Sigmoid colon (tissue), 6 donors: ENCODE measurements at regions not wholly inside any gene's neighbourhood (a gene's known extent, or its start where the extent isn't known, plus 50 kb on each side); places are given as distances from the start of the nearest gene placed in this dataset.

Experiments used
- DNase-seq: peaks from one replicate; pipeline ENCODE4 v3.0.0-alpha.2; 2019
- H3K27ac ChIP-seq, 4 donors: fragments of 200-600 bp; sonication (generic); one replicate each; pipeline ENCODE4 v1.5.1; 2016 to 2019; ENCODE audit warnings: mild to moderate bottlenecking in 1 of 4
- H3K27me3 ChIP-seq, 3 donors: fragments of 200-600 bp; sonication (generic); one replicate each; pipeline ENCODE4 v1.5.1; 2019; ENCODE audit warnings: mild to moderate bottlenecking in 1 of 3
- H3K36me3 ChIP-seq, 4 donors: fragments of 200-600 bp; sonication (generic); one replicate each; pipeline ENCODE4 v1.5.1; 2016 to 2019
- H3K4me1 ChIP-seq, 4 donors: fragments of 200-600 bp; sonication (generic); one replicate each; pipeline ENCODE4 v1.5.1; 2017 to 2019
- H3K4me3 ChIP-seq, 4 donors: fragments of 200-600 bp; sonication (generic); one replicate each; pipeline ENCODE4 v1.5.1; 2017 to 2019; ENCODE audit warnings: mild to moderate bottlenecking in 2 of 4, moderate library complexity in 1 of 4
- H3K9me3 ChIP-seq, 4 donors: fragments of 200-600 bp in 3 of 4; sonication (generic) in 3 of 4; one replicate each; pipeline versions ENCODE4 v1.5.1 to v1.6.1; 2013 to 2019
- CTCF ChIP-seq, 4 experiments: fragments of 450-650 bp in 3 of 4; fragments of 200-600 bp in 1 of 4; IDR thresholded peaks; one replicate each; pipeline ENCODE4 v1.5.1; 2016 to 2019; ENCODE audit warnings: antibody characterized with exemption in 4 of 4, mild to moderate bottlenecking in 3 of 4, moderate library complexity in 2 of 4
- EP300 ChIP-seq, 4 donors: sonication (generic); formaldehyde crosslinking; IDR thresholded peaks; one replicate each; pipeline ENCODE4 v1.6.1; 2017; ENCODE audit warnings: antibody characterized with exemption in 4 of 4
- POLR2A ChIP-seq, 2 donors: fragments of 450-650 bp; IDR thresholded peaks; one replicate each; pipeline ENCODE4 v1.6.1; 2016; ENCODE audit warnings: antibody characterized with exemption in 2 of 2, mild to moderate bottlenecking in 2 of 2, moderate library complexity in 2 of 2
- POLR2AphosphoS5 ChIP-seq, 4 donors: sonication (generic); formaldehyde crosslinking; IDR thresholded peaks; one replicate each; pipeline ENCODE4 v1.6.1; 2017; ENCODE audit warnings: antibody characterized with exemption in 4 of 4
- WGBS, 2 donors: extraction: QIAGEN DNeasy Blood & Tissue Kit; methylation state at CpG; one replicate each; pipeline ENCODE4 v1.1.7; 2013; 5-methylcytosine and 5-hydroxymethylcytosine counted together
- intact Hi-C: fragments of 100-400 bp; cut with DNase I; formaldehyde crosslinking; loops from one replicate; pipeline ENCODE4 v1.15.1; 2023
- donor health status: healthy with polysubstance abuse.
- donor health status: healthy.

DNA sequence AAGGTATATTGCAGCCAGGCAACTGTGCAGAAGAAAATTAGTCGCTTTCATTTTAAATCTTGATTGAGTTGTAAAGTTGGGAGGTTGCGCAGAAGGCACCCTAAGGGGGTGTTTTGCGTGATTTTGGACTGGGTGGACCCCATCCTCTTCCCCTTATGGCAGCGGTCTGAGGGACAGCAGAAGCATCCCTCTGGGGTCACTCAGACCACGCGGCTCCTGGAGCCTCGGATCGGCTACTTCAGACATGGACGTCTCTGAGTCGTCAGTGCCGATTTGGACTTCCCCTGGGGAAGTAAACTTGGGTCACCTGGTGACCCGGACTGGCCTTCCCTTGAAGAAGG lies 639.0 kb upstream of the DPP6 start:
- Histone ChIP-seq H3K36me3 (no peaks in the 10 kb centered on the region), H3K4me1 (no peaks in the 10 kb centered on the region), H3K4me3 (no peak overlapping the region), H3K9me3 (peaks cover 0 to 7% (median 0%) of the 10 kb centered on the region in 4 donors), H3K27ac (no peak overlapping the region), H3K27me3 (no peaks in the 10 kb centered on the region)
- TF ChIP-seq EP300 (IDR thresholded peaks at IDR 0.05) (no peak), POLR2A (IDR thresholded peaks at IDR 0.05) (no peak), CTCF (IDR thresholded peaks at IDR 0.05) (no peak), POLR2AphosphoS5 (IDR thresholded peaks at IDR 0.05) (no peak)
- intact Hi-C loops = no loop called here
- WGBS, 2 donors = 90 to 91% methylated on average over 12 of the region's 12 CpGs
- no peak for DNase-seq

GRCh38 chr7:153413540-153414287 lies 638.5 kb upstream of the DPP6 start:
- TF ChIP-seq POLR2A (IDR thresholded peaks at IDR 0.05) = no peak
- no peak for TF ChIP-seq EP300 (IDR thresholded peaks at IDR 0.05)
- no peak for TF ChIP-seq CTCF (IDR thresholded peaks at IDR 0.05)
- no peaks in the 10 kb centered on the region for H3K36me3 ChIP-seq
- H3K4me1 ChIP-seq = no peaks in the 10 kb centered on the region
- intact Hi-C loops = no loop called here
- DNase-seq = no peak
- 91 to 92% methylated on average over 28 of the region's 28 CpGs for WGBS, 2 donors
- peaks cover 0 to 7% (median 0%) of the 10 kb centered on the region in 4 donors for H3K9me3 ChIP-seq
- H3K27me3 ChIP-seq = no peaks in the 10 kb centered on the region
- H3K27ac ChIP-seq = no peak overlapping the region
- no peak overlapping the region for H3K4me3 ChIP-seq

DNA sequence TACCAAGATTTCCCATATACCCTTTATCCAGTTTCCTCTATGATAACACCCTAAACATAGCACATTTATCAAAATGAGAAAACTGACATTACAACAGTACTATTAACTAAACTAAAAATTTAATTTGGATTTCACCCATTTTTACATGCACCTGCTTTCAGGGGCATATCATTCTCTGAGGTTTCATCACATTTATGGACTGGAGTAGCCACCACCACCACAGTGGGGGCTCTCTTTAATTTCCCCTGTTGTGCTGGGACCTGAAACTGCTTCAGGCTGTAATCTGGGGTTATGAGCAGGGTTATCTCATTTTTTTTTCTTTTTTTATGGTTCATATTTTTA lies 637.9 kb upstream of the DPP6 start:
- intact Hi-C loops = no loop called here
- TF ChIP-seq CTCF (IDR thresholded peaks at IDR 0.05) (no peak), POLR2AphosphoS5 (IDR thresholded peaks at IDR 0.05) (no peak), POLR2A (IDR thresholded peaks at IDR 0.05) (no peak), EP300 (IDR thresholded peaks at IDR 0.05) (no peak)
- Histone ChIP-seq H3K27me3 (no peaks in the 10 kb centered on the region), H3K27ac (no peak overlapping the region), H3K36me3 (no peaks in the 10 kb centered on the region), H3K4me3 (no peak overlapping the region), H3K9me3 (peaks cover 0 to 7% (median 0%) of the 10 kb centered on the region in 4 donors), H3K4me1 (no peaks in the 10 kb centered on the region)
- no peak for DNase-seq

DNA sequence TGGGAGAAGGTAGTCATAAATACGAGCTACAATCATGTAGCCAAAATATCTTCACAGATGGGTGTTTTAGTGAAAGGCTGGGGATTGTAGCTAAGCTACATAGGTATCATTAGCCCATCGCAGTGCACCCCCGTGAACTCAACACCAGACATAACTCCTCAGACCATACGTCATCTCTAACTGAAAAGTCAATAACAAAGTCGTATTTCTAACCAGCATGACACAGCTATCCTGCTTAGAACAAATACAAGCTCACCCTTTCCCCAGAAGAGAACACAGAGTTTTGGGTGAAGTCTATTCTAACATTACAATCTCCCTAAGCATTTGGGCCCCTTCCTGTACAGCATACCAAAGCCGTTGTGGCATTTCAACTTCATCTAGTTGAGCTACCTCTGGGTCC lies 636.6 kb upstream of the DPP6 start:
- TF ChIP-seq EP300 (IDR thresholded peaks at IDR 0.05) = no peak
- no peak for TF ChIP-seq POLR2A (IDR thresholded peaks at IDR 0.05)
- TF ChIP-seq CTCF (IDR thresholded peaks at IDR 0.05) = no peak
- TF ChIP-seq POLR2AphosphoS5 (IDR thresholded peaks at IDR 0.05) = no peak
- no peak for DNase-seq
- no peaks in the 10 kb centered on the region for H3K27me3 ChIP-seq
- H3K36me3 ChIP-seq = no peaks in the 10 kb centered on the region
- 69 to 80% methylated on average over 6 of the region's 6 CpGs for WGBS, 2 donors
- no peaks in the 10 kb centered on the region for H3K4me1 ChIP-seq
- intact Hi-C loops = no loop called here
- no peak overlapping the region for H3K27ac ChIP-seq
- peaks cover 0 to 5% (median 0%) of the 10 kb centered on the region in 4 donors for H3K9me3 ChIP-seq
- no peak overlapping the region for H3K4me3 ChIP-seq
